Caco-2 (cell line): ENCODE measurements at regions not wholly inside any gene's neighbourhood (a gene's known extent, or its start where the extent isn't known, plus 50 kb on each side); places are given as distances from the start of the nearest gene placed in this dataset.
"Not testable (repeated sequence)": the region's sequence is repeated elsewhere in the genome, so short reads cannot be mapped to it uniquely, and the experiment has no call there.

Experiments used
- BruUV-seq: library from RNA; stranded (reverse); fragments of 400-500 nt; replicated peaks from 2 replicates; lab custom pipeline; 2021; lab: Mats Ljungman, UMichigan
- CTCF ChIA-PET: fragments of 300-600 bp; sonication (Branson Sonifier 250); formaldehyde crosslinking; loops from one replicate; lab custom pipeline; 2022; ENCODE audit warnings: antibody characterized with exemption; lab: Charles Lee
- POLR2A ChIA-PET: fragments of 300-600 bp; sonication (Branson Sonifier 250); formaldehyde crosslinking; loops from one replicate; lab custom pipeline; 2022; ENCODE audit warnings: antibody characterized with exemption; lab: Charles Lee
- DNase-seq, 2 experiments: peaks; one replicate each; pipeline versions ENCODE4 v3.0.0 to v3.0.0-alpha.2; 2020 to 2022
- H3K27me3 ChIP-seq: replicated peaks from 2 replicates; pipeline ENCODE4 v1.6.0; 2011; ENCODE audit warnings: low read length; ENCODE audit not compliant: control insufficient read depth, insufficient read depth
- H3K36me3 ChIP-seq: 2 replicates; pipeline ENCODE4 v1.5.1; 2011; ENCODE audit warnings: low read length; ENCODE audit not compliant: control insufficient read depth, insufficient read depth
- H3K4me1 ChIP-seq: fragments of 250-450 bp; sonication (Bioruptor Pico); 2 replicates; pipeline ENCODE4 v1.5.1; 2020; ENCODE audit warnings: mild to moderate bottlenecking
- H3K4me3 ChIP-seq: 2 replicates; pipeline ENCODE4 v1.5.1; 2011; ENCODE audit warnings: low read depth, mild to moderate bottlenecking, control low read depth, low read length
- H3K9me3 ChIP-seq: fragments of 250-450 bp; sonication (Bioruptor Pico); 2 replicates; pipeline ENCODE4 v1.5.1; 2020; ENCODE audit warnings: mild to moderate bottlenecking, moderate library complexity
- H3K27ac Mint-ChIP-seq: one replicate; pipeline ENCODE4 v1.8.0; 2022; ENCODE audit warnings: mixed read lengths; ENCODE audit not compliant: unreplicated experiment
- H3K27me3 Mint-ChIP-seq: one replicate; pipeline ENCODE4 v1.8.0; 2022; ENCODE audit warnings: mixed read lengths; ENCODE audit not compliant: insufficient read depth, unreplicated experiment
- H3K36me3 Mint-ChIP-seq: one replicate; pipeline ENCODE4 v1.8.0; 2022; ENCODE audit warnings: mild to moderate bottlenecking, mixed read lengths; ENCODE audit not compliant: insufficient read depth, unreplicated experiment
- H3K4me1 Mint-ChIP-seq: one replicate; pipeline ENCODE4 v1.8.0; 2022; ENCODE audit warnings: low read depth, mixed read lengths; ENCODE audit not compliant: unreplicated experiment
- H3K4me3 Mint-ChIP-seq: one replicate; pipeline ENCODE4 v1.8.0; 2022; ENCODE audit warnings: mild to moderate bottlenecking, moderate library complexity, mixed read lengths; ENCODE audit not compliant: unreplicated experiment
- H3K9me3 Mint-ChIP-seq: one replicate; pipeline ENCODE4 v1.8.0; 2022; ENCODE audit warnings: mixed read lengths; ENCODE audit not compliant: unreplicated experiment
- intact Hi-C: fragments of 100-400 bp; cut with micrococcal nuclease; formaldehyde crosslinking; loops from one replicate; pipeline ENCODE4 v1.10.0; 2022; ENCODE audit not compliant: unreplicated experiment
- TF ChIP-seq, protein P1 (sequence below), 2 experiments: fragments of 200-600 bp in 1 of 2; IDR thresholded peaks; 1 replicate in 1 of 2; 2 replicates in 1 of 2; pipeline versions ENCODE4 v1.5.1 to v1.8.0; 2011 to 2022; ENCODE audit warnings: antibody characterized with exemption in 1 of 2, control low read depth in 1 of 2, inconsistent platforms in 1 of 2, low read depth in 1 of 2, low read length in 1 of 2, mild to moderate bottlenecking in 1 of 2, moderate library complexity in 1 of 2; ENCODE audit not compliant: insufficient read depth in 1 of 2, severe bottlenecking in 1 of 2, unreplicated experiment in 1 of 2

DNA sequence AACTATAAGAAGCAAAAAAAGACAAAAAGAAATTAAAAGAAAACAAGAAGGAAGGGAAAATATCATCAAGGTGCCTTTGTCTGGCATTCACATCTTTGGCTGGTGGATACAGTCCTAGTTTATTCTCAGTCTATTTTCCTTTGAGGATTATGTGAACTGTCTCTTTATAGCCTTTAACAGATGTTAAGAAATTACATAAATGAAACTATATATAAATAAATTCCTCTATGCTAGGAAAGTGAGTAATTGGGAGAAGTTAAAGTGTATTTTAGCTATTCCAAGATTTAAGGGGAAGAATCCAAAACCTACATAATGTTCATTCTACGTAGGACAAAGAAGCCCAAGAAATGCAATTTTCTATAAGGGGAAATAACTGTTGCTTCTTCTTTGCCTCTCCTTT lies 316.3 kb downstream of the ADAMTS20 start:
- H3K36me3 Mint-ChIP-seq: no peaks in the 10 kb centered on the region
- DNase-seq: no peak
- no peaks in the 10 kb centered on the region for H3K36me3 ChIP-seq
- no peaks in the 10 kb centered on the region for H3K27me3 ChIP-seq
- BruUV-seq: no TSS peak
- no peaks in the 10 kb centered on the region for H3K9me3 Mint-ChIP-seq
- ChIA-PET CTCF (no interaction called here), POLR2A (no interaction called here)
- peaks cover 2% of the 10 kb centered on the region; the same call in 1 of the 2 replicates for H3K9me3 ChIP-seq
- intact Hi-C loops: no loop called here
- no peaks in the 10 kb centered on the region for H3K27me3 Mint-ChIP-seq
- H3K4me1 ChIP-seq: no peaks in the 10 kb centered on the region
- TF ChIP-seq, protein P1, sequence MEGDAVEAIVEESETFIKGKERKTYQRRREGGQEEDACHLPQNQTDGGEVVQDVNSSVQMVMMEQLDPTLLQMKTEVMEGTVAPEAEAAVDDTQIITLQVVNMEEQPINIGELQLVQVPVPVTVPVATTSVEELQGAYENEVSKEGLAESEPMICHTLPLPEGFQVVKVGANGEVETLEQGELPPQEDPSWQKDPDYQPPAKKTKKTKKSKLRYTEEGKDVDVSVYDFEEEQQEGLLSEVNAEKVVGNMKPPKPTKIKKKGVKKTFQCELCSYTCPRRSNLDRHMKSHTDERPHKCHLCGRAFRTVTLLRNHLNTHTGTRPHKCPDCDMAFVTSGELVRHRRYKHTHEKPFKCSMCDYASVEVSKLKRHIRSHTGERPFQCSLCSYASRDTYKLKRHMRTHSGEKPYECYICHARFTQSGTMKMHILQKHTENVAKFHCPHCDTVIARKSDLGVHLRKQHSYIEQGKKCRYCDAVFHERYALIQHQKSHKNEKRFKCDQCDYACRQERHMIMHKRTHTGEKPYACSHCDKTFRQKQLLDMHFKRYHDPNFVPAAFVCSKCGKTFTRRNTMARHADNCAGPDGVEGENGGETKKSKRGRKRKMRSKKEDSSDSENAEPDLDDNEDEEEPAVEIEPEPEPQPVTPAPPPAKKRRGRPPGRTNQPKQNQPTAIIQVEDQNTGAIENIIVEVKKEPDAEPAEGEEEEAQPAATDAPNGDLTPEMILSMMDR (IDR thresholded peaks at IDR 0.05; ENCODE audit: insufficient read depth in 1 of 2, low read depth in 1 of 2, low read length in 1 of 2, severe bottlenecking in 1 of 2, unreplicated experiment in 1 of 2): no peak
- H3K27ac Mint-ChIP-seq: no peak overlapping the region
- no peaks in the 10 kb centered on the region for H3K4me1 Mint-ChIP-seq
- H3K4me3 ChIP-seq: no peak overlapping the region
- no peak overlapping the region for H3K4me3 Mint-ChIP-seq

DNA sequence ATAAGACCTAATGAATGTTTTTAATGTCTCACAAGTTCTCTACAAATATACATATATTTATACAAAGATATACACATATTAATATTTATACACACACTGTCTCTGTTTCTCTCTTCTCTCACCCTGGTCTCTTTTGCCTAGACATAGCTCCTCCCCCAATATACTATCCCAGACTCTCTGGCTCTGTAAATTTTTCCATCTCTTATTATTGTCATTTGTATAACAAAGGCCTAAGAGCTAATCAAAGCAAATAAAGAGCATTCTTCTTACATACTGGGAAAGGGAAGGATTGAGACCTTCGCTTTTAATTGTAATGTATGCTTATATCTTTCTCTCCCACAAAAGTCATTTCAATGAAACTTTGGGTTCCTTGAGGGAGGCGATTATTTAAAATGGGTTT lies 318.1 kb downstream of the ADAMTS20 start:
- TF ChIP-seq, protein P1 (IDR thresholded peaks at IDR 0.05; ENCODE audit: insufficient read depth in 1 of 2, low read depth in 1 of 2, low read length in 1 of 2, severe bottlenecking in 1 of 2, unreplicated experiment in 1 of 2): no peak
- Mint-ChIP-seq H3K4me3 (no peak overlapping the region), H3K27me3 (no peaks in the 10 kb centered on the region), H3K4me1 (no peaks in the 10 kb centered on the region), H3K9me3 (peaks cover 4% of the 10 kb centered on the region), H3K27ac (no peak overlapping the region), H3K36me3 (no peaks in the 10 kb centered on the region)
- CTCF ChIA-PET: no interaction called here
- DNase-seq: no peak
- no TSS peak for BruUV-seq
- Histone ChIP-seq H3K4me1 (no peaks in the 10 kb centered on the region), H3K36me3 (no peaks in the 10 kb centered on the region), H3K9me3 (peaks cover 2% of the 10 kb centered on the region; the same call in 1 of the 2 replicates), H3K4me3 (no peak overlapping the region), H3K27me3 (no peaks in the 10 kb centered on the region)
- POLR2A ChIA-PET: no interaction called here
- intact Hi-C loops: no loop called here

DNA sequence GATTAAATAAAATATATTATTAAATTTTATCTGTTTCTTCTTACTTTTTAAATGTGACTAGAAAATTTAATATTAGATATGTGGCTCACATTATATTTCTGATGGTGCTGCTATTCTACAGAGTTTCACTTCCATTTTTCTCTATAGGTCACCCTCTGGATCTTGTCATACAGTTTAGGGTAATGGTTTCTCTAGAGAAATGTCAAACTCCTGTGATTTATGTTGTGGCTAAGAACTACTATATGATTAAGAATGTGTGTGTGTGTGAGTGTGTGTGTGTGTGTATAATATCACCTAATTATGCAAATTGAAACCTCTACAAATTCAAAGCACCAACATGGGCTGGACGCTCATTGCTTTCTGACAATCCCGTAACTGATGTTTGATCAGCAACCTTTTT lies 325.9 kb downstream of the ADAMTS20 start:
- no peaks in the 10 kb centered on the region for H3K27me3 Mint-ChIP-seq
- H3K4me3 Mint-ChIP-seq: no peak overlapping the region
- intact Hi-C loops: no loop called here
- POLR2A ChIA-PET: no interaction called here
- no peak overlapping the region for H3K27ac Mint-ChIP-seq
- no peaks in the 10 kb centered on the region for H3K36me3 Mint-ChIP-seq
- H3K4me3 ChIP-seq: no peak overlapping the region
- no peaks in the 10 kb centered on the region for H3K9me3 ChIP-seq
- H3K4me1 ChIP-seq: no peaks in the 10 kb centered on the region
- BruUV-seq: no TSS peak
- no peak for DNase-seq
- H3K36me3 ChIP-seq: no peaks in the 10 kb centered on the region
- H3K27me3 ChIP-seq: no peaks in the 10 kb centered on the region
- TF ChIP-seq, protein P1 (IDR thresholded peaks at IDR 0.05; ENCODE audit: insufficient read depth in 1 of 2, low read depth in 1 of 2, low read length in 1 of 2, severe bottlenecking in 1 of 2, unreplicated experiment in 1 of 2): no peak
- peaks cover 10% of the 10 kb centered on the region for H3K9me3 Mint-ChIP-seq
- no peaks in the 10 kb centered on the region for H3K4me1 Mint-ChIP-seq
- CTCF ChIA-PET: no interaction called here

DNA sequence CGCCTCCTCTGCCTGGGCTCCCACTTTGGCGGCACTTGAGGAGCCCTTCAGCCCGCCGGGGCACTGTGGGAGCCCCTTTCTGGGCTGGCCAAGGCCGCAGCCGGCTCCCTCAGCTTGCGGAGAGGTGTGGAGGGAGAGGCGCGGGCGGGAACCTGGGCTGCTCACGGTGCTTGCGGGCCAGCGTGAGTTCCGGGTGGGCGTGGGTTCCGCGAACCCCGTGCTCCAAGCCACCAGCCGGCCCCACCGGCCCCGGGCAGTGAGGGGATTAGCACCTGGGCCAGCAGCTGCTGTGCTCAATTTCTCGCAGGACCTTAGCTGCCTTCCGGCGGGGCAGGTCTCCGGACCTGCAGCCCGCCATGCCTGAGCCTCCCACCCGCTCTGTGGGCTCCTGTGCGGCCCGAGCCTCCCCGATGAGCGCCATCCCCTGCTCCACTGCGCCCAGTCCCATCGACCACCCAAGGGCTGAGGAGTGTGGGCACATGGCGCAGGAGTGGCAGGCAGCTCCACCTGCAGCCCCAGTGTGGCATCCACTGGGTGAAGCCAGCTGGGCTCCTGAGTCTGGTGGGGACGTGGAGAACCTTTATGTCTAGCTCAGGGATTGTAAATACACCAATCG lies 327.7 kb downstream of the ADAMTS20 start:
- DNase-seq, H3K4me1 Mint-ChIP-seq, H3K27ac Mint-ChIP-seq, POLR2A ChIA-PET, H3K27me3 ChIP-seq, H3K4me3 ChIP-seq, H3K36me3 ChIP-seq, CTCF ChIA-PET, H3K9me3 ChIP-seq, H3K4me3 Mint-ChIP-seq, H3K27me3 Mint-ChIP-seq, intact Hi-C loops, BruUV-seq, H3K9me3 Mint-ChIP-seq, H3K36me3 Mint-ChIP-seq, H3K4me1 ChIP-seq: not testable (repeated sequence)
